K562 (cell line): ENCODE measurements at regions not wholly inside any gene's neighbourhood (a gene's known extent, or its start where the extent isn't known, plus 50 kb on each side); places are given as distances from the start of the nearest gene placed in this dataset.

Experiments used
- NR3C1 ChIP-seq: sonication (generic); formaldehyde crosslinking; IDR thresholded peaks from 2 replicates; pipeline ENCODE4 v1.8.1; 2022; ENCODE audit warnings: missing genetic modification reagents
- PHF21A ChIP-seq: fragments of 450-650 bp; IDR thresholded peaks from 2 replicates; pipeline ENCODE4 v1.6.1; 2017; ENCODE audit warnings: low read depth, borderline replicate concordance
- RHOXF2B ChIP-seq: fragments of 250-450 bp; sonication (Bioruptor Pico); conservative IDR thresholded peaks from 2 replicates; pipeline ENCODE4 v1.5.1; 2021
- SMAD2 ChIP-seq: fragments of 150-350 bp; IDR thresholded peaks from 2 replicates; pipeline ENCODE4 v1.6.1; 2014; ENCODE audit warnings: low read depth, mild to moderate bottlenecking, low read length
- SMARCE1 ChIP-seq: fragments of 450-650 bp; IDR thresholded peaks from 2 replicates; pipeline ENCODE4 v1.7.1; 2016; ENCODE audit warnings: mild to moderate bottlenecking
- ZNF184 ChIP-seq: sonication (generic); formaldehyde crosslinking; IDR thresholded peaks from 2 replicates; pipeline ENCODE4 v1.5.0; 2020; ENCODE audit warnings: missing genetic modification reagents
- TF ChIP-seq, protein P1 (sequence below): sonication (generic); formaldehyde crosslinking; IDR thresholded peaks from 2 replicates; pipeline ENCODE4 v1.8.1; 2023; ENCODE audit warnings: mild to moderate bottlenecking, missing genetic modification reagents, moderate library complexity
- TF ChIP-seq, protein P2 (sequence below), 3 experiments: IDR thresholded peaks in 2 of 3; conservative IDR thresholded peaks in 1 of 3; 2 replicates each; pipeline ENCODE4 v1.5.1; 2011 to 2012; ENCODE audit warnings: low read length in 3 of 3, mild to moderate bottlenecking in 3 of 3, control low read depth in 2 of 3, improper control_type of control experiment in 1 of 3, inconsistent platforms in 1 of 3, low read depth in 1 of 3, mixed read lengths in 1 of 3, moderate library complexity in 1 of 3; ENCODE audit not compliant: insufficient read depth in 2 of 3

DNA sequence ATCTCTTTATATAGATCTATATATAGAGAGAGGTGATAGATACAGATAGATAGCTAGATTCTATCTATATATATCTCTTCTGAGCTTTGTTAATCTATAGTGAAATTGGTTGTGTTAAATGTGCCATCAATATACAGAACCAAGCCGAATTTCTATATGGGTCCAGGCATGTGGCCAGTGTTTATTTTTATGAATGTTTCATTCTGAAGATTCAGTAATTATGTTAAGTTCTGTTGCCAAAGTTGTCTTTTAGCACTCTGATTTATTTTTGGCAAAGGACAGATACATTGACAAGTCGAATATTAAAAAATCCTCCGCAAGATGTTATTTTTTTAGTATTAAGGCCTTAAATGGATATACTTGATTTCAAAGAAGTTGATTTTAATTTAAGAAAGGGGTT, 190.4 kb upstream of the HTR2A start:
- TF ChIP-seq PHF21A (no peak), RHOXF2B (CRISPR knock-in tag) (no peak), SMARCE1 (no peak), NR3C1 (CRISPR knock-in tag) (no peak), SMAD2 (no peak), ZNF184 (CRISPR knock-in tag) (no peak)
- TF ChIP-seq, protein P1, sequence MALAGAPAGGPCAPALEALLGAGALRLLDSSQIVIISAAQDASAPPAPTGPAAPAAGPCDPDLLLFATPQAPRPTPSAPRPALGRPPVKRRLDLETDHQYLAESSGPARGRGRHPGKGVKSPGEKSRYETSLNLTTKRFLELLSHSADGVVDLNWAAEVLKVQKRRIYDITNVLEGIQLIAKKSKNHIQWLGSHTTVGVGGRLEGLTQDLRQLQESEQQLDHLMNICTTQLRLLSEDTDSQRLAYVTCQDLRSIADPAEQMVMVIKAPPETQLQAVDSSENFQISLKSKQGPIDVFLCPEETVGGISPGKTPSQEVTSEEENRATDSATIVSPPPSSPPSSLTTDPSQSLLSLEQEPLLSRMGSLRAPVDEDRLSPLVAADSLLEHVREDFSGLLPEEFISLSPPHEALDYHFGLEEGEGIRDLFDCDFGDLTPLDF (CRISPR knock-in tag), result no peak
- TF ChIP-seq, protein P2, sequence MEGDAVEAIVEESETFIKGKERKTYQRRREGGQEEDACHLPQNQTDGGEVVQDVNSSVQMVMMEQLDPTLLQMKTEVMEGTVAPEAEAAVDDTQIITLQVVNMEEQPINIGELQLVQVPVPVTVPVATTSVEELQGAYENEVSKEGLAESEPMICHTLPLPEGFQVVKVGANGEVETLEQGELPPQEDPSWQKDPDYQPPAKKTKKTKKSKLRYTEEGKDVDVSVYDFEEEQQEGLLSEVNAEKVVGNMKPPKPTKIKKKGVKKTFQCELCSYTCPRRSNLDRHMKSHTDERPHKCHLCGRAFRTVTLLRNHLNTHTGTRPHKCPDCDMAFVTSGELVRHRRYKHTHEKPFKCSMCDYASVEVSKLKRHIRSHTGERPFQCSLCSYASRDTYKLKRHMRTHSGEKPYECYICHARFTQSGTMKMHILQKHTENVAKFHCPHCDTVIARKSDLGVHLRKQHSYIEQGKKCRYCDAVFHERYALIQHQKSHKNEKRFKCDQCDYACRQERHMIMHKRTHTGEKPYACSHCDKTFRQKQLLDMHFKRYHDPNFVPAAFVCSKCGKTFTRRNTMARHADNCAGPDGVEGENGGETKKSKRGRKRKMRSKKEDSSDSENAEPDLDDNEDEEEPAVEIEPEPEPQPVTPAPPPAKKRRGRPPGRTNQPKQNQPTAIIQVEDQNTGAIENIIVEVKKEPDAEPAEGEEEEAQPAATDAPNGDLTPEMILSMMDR (IDR thresholded peaks at IDR 0.05 in 2 of 3, conservative IDR thresholded peaks at IDR 0.05 in 1 of 3; ENCODE audit: insufficient read depth in 2 of 3, low read depth in 1 of 3, low read length in 3 of 3), result no peak
